ENCODE measurements at regions not wholly inside any gene's neighbourhood (a gene's known extent, or its start where the extent isn't known, plus 50 kb on each side); places are given as distances from the start of the nearest gene placed in this dataset.

DNA sequence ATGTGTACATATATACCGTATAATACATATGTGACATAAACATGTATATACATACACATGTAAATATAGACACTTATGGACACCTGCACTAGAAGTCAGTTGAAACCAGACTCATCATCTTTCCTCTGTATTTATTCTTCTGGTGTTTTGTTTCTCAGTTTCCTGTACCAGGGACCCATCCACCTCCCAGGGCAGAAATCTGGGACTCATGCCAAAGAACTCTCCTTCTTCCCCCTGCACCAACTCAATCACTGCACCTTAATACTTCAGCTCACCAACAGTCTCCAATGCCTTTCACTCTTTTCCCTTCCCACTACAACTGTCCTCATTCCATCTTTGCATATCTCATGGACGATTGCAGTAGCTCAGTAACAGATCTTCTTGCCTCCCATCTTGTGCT is 428.0 kb downstream of the FBXO15 start:
- TF ChIP-seq POLR2AphosphoS2 (IDR thresholded peaks at IDR 0.05; ENCODE audit: low read depth, low read length) (no peak), ZNF384 (IDR thresholded peaks at IDR 0.05; ENCODE audit: borderline replicate concordance, low read depth, low read length) (no peak), POLR2A (IDR thresholded peaks at IDR 0.05; ENCODE audit: low read depth, low read length) (no peak)
